Stimulated activated CD8-positive, alpha-beta memory T cell treated with anti-CD3 and anti-CD28 coated beads, Interleukin-7, amount 100 ng/mL, for 4 hours (primary cell): ENCODE measurements at regions not wholly inside any gene's neighbourhood (a gene's known extent, or its start where the extent isn't known, plus 50 kb on each side); places are given as distances from the start of the nearest gene placed in this dataset.
A peak's percentile ranks its signal among the peaks of the same experiment; 100 is the strongest.
"Not testable (repeated sequence)": the region's sequence is repeated elsewhere in the genome, so short reads cannot be mapped to it uniquely, and the experiment has no call there.

Source experiments
- DNase-seq, 2 donors: peaks; one replicate each; pipeline ENCODE4 v3.0.0-alpha.2; 2020; ENCODE audit warnings: low read depth in 2 of 2

DNA sequence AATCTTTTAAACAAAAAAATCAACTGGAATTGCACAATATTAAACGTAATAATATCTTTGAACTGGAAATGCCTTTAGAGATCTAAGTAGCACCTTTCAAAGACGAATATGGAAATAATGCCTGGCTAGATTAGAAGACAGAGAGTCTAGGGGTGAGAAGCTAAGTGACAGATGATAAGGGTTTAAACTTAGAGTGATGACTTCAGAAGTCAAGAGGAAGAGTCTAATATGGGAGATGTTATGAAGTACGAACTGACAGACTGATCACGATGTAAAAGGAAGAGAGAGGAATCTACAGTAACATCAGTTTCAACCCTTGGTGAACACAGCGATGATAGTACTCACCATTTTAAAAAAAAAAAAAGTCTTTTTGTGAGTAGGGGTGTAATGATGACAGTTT lies 57.9 kb downstream of the HINT1 start:
- DNase-seq: no peak

DNA sequence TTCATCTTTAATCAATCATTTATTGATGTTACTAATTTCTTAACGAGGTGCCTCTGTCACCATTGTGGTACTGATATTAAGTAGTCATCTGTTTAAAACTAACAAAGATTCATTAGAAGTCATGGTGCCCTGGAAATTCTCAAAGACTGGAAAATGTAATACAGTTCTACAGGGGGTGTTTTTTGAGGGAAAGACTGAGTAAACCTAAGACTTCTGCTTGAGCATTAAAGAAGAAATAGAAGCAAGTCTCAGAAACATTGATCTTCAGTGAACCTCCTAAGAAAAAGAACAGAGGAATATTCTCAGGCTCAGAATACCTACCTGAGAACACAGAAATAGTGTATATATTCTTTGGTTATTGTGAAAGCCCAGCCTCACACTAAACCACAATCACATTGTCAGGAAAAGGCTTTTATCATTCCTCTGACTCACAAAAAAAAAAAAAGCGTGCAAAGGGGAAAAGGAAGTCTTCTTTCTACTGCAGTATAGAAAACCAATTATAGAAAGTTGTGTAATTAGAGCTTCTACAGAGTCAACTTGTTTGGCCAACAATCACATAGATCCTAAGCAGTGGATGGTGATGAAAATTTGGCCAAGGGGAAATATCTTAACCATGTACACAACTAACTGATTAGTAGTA lies 60.8 kb downstream of the HINT1 start:
- DNase-seq: no peak

DNA sequence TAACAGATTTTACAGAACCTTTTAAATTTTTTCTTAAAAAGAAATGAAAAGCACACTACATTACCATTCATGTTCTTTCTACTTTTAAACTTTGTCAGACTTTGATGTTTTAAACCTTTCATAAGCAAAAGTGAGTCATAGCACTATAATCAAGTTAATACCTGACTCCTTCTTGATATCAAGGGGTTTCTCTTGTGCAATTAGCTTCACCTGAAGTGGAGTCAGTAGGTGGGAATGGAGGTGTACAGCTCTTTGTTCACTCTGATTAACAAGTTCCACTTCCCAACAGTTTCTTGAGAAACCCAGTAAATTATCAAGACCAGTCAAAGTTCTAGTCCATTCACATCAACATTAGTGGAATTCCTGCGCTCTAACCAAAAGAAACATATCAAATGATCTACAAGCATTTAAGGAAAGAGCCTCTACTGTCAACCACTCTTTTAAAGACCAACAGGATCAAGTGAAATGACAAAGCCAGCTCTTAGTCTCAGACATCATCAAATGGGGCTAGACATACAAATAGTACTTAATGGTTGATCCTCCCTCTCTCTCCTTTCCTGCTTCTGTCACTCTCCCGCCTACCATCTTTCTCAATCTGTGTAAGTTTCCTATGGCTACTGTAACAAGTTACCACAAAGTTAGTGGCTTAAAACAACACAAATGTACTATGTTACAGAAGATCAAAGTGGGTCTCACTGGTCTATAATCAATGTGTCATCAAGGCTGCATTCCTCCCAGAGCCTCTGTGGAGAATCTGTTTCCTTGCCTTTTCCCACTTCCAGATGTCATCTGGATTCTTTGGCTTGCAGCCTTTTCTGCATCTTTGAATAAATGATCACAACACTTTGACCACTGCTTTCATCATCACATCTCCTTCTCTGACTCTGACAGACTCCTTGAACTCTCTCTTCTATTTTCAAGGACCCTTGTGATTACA lies 68.0 kb downstream of the HINT1 start:
- no peak for DNase-seq

DNA sequence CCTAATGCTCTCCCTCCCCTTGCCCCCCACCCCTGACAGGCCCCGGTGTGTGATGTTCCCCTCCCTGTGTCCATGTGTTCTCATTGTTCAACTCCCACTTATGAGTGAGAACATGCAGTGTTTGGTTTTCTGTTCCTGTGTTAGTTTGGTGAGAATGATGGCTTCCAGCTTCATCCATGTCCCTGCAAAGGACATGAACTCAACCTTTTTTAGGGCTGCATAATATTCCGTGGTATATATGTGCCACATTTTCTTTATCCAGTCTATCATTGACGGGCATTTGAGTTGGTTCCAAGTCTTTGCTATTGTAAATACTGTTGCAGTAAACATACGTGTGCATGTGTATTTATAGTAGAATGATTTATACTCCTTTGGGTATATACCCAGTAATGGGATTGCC lies 69.5 kb downstream of the HINT1 start:
- DNase-seq: not testable (repeated sequence)

DNA sequence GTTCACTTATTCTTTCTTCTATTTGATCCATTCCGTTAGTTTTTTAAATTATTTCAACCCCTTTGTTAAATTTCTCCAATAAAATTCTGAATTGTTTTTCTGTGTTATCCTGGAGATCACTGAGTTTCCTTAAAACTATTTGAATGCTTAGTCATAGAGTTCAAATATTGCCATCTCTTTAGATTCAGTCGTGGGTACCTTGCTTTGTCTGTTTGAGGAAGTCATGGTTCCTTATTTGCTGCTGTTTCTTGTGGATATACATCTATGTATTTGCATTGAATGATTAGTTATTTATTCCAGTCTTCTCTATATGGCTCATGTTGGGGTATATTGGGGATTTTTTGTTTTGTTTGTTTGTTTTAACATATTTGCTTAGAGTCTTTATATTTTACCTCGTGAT lies 80.6 kb downstream of the HINT1 start:
- DNase-seq: no peak

DNA sequence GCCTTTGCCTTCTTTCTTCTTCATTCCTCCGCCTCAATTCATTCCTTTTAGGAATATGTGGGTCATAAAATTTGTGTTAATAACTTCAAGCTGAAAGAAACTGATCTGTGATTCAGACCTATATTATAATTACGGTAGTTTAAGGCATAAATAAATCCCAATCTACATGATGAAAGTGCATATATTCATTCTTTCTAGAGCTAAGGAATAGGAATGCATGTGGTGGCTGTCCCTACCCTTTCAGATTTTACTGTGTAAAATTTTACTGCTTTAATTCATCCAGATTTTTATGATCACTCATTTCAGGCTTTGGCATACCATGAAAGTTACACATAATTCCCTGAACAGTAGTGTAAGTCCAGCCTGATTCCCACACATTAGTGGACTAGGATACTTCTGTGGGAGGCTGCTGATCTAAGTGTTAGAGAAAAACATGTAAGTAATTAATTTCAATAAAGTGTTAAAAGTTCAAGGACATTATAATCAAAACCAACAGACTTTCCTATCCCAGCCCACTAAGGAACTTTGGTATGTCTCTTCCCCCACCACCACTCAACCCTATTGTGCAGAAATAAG lies 83.1 kb downstream of the HINT1 start:
- DNase-seq: no peak

DNA sequence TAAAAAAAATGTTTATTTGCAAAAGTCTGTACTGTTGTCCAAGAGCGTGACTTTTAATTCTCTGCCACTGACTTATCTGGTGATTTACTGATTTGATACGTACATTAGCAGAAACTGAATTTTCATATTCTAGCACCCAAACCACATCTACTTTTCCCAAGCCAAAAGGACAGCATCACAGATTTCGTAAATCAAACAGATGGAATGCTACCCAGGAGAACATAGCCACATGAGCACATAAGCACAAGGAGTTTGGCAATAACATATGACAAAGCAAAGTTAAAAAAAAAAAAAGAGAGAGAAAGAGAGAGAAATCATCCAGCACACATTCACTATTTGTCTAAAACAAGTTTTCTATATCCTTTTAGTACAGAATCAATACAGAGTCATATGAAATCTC lies 83.7 kb downstream of the HINT1 start:
- DNase-seq: no peak

DNA sequence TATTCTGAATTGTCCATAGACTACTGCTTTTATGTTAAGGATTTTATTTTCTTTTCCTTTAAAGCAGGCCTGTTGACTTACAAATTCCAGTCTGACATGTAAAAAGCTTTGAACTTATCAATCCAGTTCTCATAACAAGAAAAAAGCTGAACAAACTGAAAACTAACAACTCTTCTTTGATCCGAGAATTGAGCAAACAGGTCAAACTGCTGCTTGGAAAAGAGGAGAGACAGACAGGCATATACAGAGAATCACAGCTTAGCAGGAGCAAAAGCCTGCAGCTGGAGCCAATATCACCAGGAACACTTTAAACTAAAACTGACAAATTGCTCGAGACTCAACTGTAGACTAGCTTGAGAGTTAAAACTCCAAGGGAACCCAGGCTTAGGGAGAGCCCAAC lies 85.8 kb downstream of the HINT1 start:
- DNase-seq: no peak

DNA sequence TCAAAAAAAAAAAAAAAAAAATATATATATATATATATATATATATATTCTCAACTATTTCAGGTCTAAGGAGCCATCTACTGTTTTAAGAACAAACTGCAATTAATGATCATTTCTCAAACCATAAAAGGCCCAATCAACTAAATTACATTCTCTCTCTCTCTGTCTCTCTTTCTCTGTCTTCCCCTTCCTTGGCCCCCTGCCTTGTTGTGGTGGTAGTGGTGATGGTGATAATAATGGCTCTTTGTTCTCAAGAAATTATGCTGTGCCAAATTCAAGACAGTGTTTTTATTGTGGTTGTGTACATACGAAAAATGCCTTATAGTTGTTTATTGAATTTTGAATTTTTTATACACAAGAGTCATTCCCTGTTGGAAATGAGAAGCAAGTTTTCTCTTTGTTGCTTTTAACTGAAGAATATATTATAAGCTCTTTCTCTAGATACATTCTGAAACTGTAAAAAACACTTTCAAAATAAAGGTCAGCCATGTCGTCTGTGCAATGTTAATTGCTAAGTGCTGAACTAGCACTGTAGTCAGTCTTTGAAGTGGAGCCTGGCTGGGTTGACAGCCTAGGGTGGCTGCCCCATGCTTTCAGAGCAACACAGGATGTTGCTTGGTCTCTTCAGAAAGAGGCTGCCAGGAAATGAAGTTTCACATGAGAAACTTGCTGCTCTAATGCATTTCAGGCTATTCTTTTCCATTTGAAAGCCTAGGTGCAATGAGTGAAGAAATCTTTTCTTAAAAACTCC lies 96.0 kb downstream of the HINT1 start:
- peak; percentile 30 to 41 for DNase-seq

DNA sequence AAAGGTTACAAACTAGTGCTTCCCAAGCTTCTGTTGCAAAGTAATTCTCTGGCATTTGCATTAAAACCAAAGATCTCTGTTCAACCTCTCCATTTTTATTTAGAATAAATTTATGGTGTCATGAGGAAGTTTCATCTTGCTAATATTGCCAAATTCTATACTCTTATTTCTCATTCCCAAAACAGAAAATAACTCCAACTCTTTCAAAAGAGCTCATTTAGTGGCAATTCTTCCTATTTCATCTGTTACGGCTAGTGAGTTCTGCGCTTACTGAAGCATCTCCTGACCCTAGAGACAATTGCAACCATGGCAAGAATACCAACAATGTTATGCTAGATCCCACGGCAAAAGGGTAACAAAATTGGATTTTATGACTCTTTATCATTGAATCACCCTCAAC lies 97.0 kb downstream of the HINT1 start:
- no peak for DNase-seq

DNA sequence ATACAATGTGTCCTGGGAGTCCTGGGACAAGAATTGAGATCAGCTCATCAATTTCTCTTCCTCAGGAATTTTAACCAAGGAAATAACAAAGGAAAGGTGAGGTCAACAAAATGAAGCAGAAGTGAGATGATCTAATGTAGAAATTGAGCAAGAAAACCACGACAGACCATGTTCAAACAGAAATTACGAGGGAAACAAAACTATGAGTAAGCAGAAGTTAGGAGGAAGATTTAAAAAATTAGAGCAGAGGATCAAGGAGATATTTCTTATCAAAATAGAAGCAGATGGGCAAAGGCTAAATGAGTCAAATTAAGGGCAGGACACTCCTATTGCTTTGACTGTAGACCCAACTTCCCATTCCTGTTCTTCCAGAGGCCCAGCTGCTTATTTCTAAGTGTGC lies 97.4 kb downstream of the HINT1 start:
- no peak for DNase-seq

DNA sequence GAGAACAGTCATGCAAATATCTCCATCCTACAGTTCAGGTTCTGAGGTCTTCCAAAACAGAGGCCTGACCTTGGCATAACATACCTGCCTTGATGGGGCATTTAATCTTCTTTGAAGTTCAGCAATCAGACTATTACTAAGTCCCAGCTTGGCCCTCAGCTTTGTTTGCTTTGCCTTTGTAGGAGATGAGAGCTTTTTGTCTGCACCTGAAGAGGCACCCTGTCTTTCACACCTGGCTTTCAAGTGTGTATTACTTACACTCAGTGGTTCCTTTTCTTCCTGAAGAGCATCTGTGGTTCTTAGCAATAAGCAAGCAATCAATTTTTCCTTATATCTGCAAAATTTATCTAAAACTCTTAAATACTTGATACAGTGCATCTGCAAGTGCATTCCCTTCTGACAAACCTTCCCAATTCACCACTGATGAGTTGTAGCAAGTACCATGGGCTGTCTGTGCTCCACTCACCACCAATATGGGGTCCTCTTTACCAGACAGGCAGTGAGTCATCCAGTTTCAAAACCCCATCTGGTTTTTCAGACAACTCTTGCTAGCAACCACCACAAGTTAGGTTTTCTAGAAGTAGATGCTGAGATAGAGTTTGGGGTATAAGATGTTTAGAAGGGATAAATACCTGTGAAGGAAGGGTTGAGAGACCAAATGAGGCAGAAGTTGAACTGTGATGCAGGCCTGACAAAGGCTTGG lies 100.2 kb downstream of the HINT1 start:
- DNase-seq: no peak

DNA sequence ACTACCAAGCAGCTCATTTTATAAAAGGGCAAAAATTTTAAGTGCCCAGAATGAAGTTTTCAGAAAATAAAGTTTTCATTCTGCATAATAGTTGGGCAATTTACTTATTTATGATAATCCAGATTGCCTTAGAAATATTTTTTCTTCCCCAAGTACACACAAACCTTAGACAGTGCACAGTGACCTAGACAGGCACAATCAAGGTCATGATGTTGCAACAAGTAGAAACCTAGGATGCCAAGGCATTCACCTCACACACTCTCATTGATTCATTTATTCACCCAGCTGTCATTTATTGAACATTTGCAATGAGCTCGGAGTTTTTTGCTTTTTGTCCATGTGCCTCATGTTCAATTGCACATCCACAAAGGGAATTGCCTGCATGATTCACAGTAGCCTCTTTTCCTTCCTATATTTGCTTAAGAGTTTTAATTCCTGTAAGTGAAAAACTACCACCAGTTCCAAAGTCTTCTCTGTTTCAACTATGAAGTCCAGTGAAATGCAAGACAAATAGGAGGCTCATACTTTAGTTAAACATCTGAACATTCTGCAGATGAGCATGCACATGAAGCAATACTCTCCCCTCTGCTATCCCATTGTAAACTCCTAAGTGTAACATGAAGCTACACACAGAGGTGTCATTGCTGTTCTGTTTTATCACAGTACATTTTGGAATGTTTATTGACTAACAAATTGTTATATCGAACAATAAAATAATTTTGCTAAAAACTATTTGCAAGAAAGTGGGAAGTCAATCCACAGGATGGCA lies 122.9 kb downstream of the HINT1 start:
- no peak for DNase-seq

DNA sequence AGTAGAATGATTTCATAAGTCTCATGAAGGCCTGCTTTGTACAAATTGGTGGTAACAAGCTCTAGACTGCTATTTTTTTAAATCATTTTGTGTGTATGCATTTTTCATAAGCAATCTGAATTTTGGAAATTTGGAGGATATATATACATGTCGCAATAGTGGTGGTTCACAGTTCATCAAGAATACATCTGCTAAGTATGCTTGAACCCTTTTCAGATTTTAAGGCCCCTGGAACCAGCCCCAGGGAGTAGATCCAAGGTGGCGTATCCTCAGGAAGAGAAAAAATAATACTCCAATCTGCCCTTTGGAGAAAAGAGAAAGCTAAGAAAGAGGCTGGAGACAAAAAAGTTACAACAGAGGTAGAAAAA lies 141.6 kb downstream of the HINT1 start:
- no peak for DNase-seq

DNA sequence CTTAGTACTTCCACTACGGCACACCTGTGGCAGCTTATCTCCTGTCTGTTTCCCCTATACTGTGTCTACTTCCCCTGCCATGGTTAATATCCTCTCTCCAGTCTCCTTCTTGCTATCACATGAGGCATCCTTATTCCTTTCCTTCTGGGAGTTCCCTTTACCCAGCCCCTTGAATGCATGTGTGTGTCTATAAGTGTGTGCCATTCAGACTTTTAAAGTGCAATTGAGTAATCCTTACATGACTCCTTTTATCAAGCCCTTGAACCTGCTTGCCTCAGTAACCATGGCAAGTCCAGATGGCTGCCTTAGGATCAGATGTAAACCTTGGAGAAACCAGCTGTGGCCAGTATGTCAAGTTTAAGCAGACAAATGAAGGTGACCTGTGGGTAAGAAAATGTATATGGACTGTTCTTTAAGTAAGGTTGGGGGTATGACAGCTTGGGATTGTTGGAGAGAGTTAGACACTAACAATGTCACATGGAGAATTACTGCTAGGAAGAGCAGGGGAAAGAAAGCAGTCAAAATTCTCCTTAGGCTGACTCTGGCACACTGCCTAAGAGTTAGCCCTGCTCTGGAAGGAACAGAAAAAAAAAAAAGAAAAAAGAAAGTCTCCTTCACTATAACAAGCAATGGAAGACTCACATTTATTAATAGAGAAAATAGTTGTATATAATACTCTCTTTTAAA lies 142.1 kb downstream of the HINT1 start:
- DNase-seq: no peak

DNA sequence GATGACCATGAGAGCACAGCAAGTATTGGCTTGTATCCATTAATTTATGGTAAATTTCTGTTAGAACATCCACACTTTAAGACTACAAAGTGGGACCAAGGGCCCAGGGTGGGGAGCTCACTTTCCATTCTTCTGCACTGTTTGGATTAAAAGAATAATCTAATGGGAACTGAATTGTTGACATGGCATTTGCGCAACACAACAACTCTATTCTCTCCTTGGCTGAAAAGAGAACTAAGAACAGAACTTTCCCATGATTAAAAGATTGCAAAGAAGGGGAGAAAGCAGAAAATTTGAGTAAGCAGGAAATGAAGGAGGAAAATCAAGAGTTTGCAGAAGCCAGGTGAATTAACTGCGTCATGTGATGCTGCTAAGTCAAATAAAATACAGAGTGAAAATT lies 143.4 kb downstream of the HINT1 start:
- DNase-seq: no peak

DNA sequence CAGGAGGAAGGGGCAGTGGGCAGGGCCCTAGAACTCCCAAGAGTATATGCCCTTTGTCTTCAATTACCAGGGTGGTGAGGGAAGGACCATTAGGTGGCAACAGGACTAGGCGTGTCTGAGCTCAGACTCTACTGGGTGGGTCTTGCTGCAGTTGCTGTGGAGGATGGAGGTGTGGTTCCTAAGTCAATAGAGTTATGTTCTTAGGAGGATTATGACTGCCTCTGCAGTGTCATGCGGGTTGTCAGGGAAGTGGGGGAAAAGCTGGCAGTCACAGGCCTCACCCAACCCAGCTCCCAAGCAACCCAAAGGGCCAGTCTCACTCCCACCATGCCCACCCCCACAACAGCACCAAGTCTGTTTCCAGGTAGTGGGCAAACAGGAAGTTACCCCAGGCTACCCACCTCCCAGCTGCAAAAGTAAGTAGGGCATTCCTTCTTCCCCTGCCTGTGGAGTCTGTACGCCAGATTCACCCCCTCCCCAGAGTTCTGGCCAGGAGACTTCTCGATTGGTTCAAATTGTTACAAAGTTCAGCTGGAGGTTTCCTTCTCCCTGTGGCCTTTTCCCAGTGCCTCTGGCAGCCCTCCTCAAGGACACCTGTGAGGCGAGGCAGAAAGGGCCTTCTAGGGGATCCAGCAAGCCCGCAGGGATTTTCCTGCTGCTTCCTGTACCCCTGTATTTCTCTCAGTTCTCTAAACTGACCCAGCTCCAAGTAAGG lies 145.3 kb downstream of the HINT1 start:
- DNase-seq: no peak

DNA sequence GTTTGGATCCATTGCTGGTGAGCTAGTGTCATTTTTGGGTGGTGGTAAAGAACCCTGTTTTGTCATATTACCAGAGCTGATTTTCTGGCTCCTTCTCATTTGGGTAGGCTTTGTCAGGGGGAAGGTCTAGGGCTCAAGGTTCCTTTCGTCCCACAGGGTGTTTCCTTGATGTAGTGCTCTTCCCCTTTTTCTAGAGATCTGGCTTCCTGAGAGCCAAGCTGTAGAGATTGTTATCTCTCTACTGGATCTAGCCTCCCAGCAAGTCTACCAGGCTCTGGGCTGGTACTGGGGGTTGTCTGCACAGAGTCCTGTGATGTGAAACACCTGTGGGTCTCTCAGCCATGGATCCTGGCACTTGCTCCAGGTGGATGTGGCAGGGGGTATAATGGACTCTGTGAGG lies 145.9 kb downstream of the HINT1 start:
- no peak for DNase-seq

DNA sequence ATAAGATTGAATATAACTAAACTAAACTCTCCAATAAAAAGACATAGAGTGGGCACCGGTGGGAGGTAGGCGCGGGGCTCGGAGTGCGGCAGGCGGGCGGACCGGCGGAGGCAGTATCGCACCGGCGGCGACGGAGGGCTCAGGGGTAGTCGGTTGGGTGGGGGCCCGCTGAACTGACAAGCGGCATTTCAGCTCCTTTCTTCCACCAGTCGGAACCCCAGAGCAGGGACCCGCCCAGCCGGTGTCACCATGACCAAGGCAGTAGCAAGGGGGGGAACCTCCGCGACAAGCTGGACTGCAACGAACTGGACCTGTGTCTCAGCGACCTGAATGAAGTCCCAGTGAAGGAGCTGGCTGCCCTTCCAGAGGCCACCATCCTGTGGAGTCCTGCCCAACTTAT lies 156.7 kb downstream of the HINT1 start:
- no peak for DNase-seq
